ENCODE measurements at regions not wholly inside any gene's neighbourhood (a gene's known extent, or its start where the extent isn't known, plus 50 kb on each side); places are given as distances from the start of the nearest gene placed in this dataset.

DNA sequence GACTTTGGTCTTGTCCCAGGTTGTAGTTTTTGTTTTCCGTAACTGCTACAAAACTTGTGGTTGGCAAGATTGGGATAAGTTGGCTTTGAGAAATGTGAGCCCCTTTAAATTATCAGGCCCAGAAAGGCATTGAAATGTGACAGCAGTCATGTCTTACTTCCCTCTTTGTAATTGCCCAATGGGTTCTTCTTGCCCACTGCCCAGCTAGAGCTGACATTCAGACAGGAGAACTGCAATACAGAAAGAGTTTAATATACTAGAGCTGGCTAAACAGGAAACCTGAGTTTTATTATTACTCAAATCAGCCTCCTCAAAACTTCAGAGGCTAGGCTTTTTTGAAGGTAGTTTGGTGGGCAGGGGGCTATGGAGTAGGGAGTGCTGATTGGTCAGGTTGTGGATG is 288.3 kb downstream of the ZNF674 start:
- ChIA-PET POLR2A (no interaction called here), CTCF (no interaction called here)
- Histone ChIP-seq H3K4me1 (ENCODE audit: control insufficient read depth, insufficient read depth, low read length) (no peaks in the 10 kb centered on the region), H3K4me3 (ENCODE audit: low read depth in 2 of 2, low read length in 2 of 2) (no peak overlapping the region), H3K27ac (ENCODE audit: low read length) (no peak overlapping the region), H3K9me3 (ENCODE audit: control insufficient read depth, insufficient read depth, low read depth, low read length) (no peaks in the 10 kb centered on the region), H3K27me3 (ENCODE audit: control insufficient read depth, insufficient read depth, low read length) (no peaks in the 10 kb centered on the region), H3K36me3 (ENCODE audit: control insufficient read depth, insufficient read depth, low read length) (no peaks in the 10 kb centered on the region)
- no TSS peak for BruUV-seq (replicated peaks)
- no peak for ATAC-seq
- in situ Hi-C loops (cut with HindIII; ENCODE audit: low pct_unique_long_range_greater_than_20kb, low sequenced_read_pairs) (no loop called here), intact Hi-C loops (cut with micrococcal nuclease; ENCODE audit: unreplicated experiment) (no loop called here)
- DNase-seq (ENCODE audit: low read depth, low spot score): no peak
- TF ChIP-seq, protein P1, sequence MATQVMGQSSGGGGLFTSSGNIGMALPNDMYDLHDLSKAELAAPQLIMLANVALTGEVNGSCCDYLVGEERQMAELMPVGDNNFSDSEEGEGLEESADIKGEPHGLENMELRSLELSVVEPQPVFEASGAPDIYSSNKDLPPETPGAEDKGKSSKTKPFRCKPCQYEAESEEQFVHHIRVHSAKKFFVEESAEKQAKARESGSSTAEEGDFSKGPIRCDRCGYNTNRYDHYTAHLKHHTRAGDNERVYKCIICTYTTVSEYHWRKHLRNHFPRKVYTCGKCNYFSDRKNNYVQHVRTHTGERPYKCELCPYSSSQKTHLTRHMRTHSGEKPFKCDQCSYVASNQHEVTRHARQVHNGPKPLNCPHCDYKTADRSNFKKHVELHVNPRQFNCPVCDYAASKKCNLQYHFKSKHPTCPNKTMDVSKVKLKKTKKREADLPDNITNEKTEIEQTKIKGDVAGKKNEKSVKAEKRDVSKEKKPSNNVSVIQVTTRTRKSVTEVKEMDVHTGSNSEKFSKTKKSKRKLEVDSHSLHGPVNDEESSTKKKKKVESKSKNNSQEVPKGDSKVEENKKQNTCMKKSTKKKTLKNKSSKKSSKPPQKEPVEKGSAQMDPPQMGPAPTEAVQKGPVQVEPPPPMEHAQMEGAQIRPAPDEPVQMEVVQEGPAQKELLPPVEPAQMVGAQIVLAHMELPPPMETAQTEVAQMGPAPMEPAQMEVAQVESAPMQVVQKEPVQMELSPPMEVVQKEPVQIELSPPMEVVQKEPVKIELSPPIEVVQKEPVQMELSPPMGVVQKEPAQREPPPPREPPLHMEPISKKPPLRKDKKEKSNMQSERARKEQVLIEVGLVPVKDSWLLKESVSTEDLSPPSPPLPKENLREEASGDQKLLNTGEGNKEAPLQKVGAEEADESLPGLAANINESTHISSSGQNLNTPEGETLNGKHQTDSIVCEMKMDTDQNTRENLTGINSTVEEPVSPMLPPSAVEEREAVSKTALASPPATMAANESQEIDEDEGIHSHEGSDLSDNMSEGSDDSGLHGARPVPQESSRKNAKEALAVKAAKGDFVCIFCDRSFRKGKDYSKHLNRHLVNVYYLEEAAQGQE (IDR thresholded peaks at IDR 0.05; ENCODE audit: insufficient read depth in 1 of 2, low read depth in 2 of 2, low read length in 1 of 2): no peak
- no peak for TF ChIP-seq CTCF (IDR thresholded peaks at IDR 0.05)
- TF ChIP-seq TCF7L2 (IDR thresholded peaks at IDR 0.05; ENCODE audit: low read depth, low read length): no peak
- no peak for TF ChIP-seq SIN3A (IDR thresholded peaks at IDR 0.05; ENCODE audit: borderline replicate concordance, insufficient read depth, low read depth, low read length)
- no peak for TF ChIP-seq POLR2AphosphoS5 (IDR thresholded peaks at IDR 0.05; ENCODE audit: low read depth, low read length)

GRCh38 chrX:46255046-46255445 is 290.2 kb downstream of the ZNF674 start:
- intact Hi-C loops (cut with micrococcal nuclease; ENCODE audit: unreplicated experiment) (no loop called here), in situ Hi-C loops (cut with HindIII; ENCODE audit: low pct_unique_long_range_greater_than_20kb, low sequenced_read_pairs) (no loop called here)
- BruUV-seq (replicated peaks): no TSS peak
- H3K9me3 ChIP-seq (ENCODE audit: control insufficient read depth, insufficient read depth, low read depth, low read length): no peaks in the 10 kb centered on the region
- no peaks in the 10 kb centered on the region for H3K27me3 ChIP-seq (ENCODE audit: control insufficient read depth, insufficient read depth, low read length)
- H3K27ac ChIP-seq (ENCODE audit: low read length): no peak overlapping the region
- ChIA-PET CTCF (no interaction called here), POLR2A (no interaction called here)
- DNase-seq (ENCODE audit: low read depth, low spot score) (no peak), ATAC-seq (no peak)
- TF ChIP-seq TCF7L2 (IDR thresholded peaks at IDR 0.05; ENCODE audit: low read depth, low read length) (no peak), POLR2AphosphoS5 (IDR thresholded peaks at IDR 0.05; ENCODE audit: low read depth, low read length) (no peak), SIN3A (IDR thresholded peaks at IDR 0.05; ENCODE audit: borderline replicate concordance, insufficient read depth, low read depth, low read length) (no peak), CTCF (IDR thresholded peaks at IDR 0.05) (no peak)
- TF ChIP-seq, protein P1 (IDR thresholded peaks at IDR 0.05; ENCODE audit: insufficient read depth in 1 of 2, low read depth in 2 of 2, low read length in 1 of 2): no peak
- no peaks in the 10 kb centered on the region for H3K36me3 ChIP-seq (ENCODE audit: control insufficient read depth, insufficient read depth, low read length)
- H3K4me1 ChIP-seq (ENCODE audit: control insufficient read depth, insufficient read depth, low read length): no peaks in the 10 kb centered on the region
- no peak overlapping the region for H3K4me3 ChIP-seq (ENCODE audit: low read depth in 2 of 2, low read length in 2 of 2)

All from Panc1 (cell line).